ENCODE measurements at regions not wholly inside any gene's neighbourhood (a gene's known extent, or its start where the extent isn't known, plus 50 kb on each side); places are given as distances from the start of the nearest gene placed in this dataset.

GRCh38 chr9:693201-694091 lies 148.1 kb upstream of the DMRT1 start:
- no peak for DNase-seq (ENCODE audit: low spot score)

DNA sequence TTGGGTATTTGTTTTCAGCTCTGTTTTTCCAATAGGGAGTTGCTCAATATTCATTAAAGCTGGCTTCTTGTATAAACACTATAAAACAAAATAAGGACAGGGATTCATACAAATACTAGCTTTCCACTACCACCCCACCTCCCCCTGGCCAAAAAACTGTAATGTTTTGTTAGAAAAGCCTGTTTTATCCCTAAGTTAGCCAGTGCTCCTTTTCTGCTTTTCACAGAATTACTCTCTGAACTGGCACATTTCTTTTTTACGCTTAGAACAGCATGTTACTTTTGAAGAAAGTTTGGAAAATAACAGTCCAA lies 147.4 kb upstream of the DMRT1 start:
- no peak for DNase-seq (ENCODE audit: low spot score)

- DNase-seq (ENCODE audit: low spot score): no peak
Observed at GRCh38 chr9:694403-695154, 146.9 kb upstream of the DMRT1 start.

DNA sequence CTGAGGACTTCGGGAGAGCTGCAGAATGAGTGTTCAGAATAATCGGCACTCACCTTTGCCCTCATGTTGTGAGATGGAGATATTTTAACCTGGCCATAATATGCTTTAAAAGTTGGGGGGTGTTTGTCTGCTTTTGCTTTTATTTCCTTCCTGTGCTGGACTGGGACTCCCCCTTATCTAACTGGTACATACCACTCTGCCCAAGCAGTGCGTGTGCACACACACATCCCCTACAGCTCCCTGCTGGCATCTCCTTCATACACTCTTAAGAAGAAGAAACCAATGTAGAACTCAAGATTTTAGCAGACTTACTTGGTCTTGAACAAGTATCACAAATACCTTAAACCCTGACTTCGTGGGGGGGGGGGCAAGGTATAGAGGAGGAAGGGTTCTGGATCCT lies 146.2 kb upstream of the DMRT1 start:
- no peak for DNase-seq (ENCODE audit: low spot score)

DNA sequence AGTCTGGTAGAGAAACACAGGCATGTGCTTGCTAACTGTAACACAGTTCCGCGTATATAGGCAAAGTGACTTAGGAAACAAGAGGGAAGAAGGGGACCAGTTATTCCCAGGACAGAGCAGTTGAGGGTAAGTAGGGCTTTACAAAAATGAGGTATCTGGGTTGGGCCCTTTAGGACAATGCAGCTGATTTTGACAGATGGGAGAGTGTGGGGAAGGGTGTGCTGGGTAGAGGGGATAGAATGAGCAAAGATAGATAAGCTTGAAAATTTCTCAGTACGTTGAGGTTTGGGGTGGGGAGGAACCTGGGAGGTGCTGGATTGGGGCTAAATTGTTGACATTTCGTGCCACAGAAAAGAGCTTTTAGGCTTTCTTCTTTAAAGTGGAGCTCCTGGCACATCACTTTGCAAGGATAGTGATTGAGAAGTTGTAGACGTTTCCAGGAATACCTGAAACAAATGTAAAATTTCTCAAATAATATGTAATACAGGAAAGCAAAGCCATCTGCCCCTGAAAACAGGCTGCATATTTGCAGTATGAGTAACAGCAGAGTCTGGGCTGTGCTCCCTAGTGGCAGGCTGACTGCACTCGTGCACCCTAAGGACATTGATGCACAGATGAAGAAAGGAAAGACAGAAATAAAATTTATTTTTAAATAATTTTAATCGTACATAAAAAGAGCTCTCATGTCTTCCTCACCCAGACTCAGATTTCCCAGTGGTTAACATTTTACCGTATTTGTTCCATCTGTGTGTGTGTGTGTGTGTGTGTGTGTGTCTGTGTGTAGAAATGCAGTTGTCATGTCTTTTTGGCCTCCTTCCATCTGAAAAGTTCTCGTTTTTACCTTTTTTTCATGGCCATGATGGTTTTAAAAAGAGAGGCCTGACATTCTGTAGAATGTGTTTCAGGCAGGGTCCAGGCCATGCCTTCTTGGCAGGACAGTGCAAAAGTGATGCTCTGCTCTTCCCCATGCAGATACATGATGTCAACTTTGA lies 144.9 kb upstream of the DMRT1 start:
- no peak for DNase-seq (ENCODE audit: low spot score)

DNA sequence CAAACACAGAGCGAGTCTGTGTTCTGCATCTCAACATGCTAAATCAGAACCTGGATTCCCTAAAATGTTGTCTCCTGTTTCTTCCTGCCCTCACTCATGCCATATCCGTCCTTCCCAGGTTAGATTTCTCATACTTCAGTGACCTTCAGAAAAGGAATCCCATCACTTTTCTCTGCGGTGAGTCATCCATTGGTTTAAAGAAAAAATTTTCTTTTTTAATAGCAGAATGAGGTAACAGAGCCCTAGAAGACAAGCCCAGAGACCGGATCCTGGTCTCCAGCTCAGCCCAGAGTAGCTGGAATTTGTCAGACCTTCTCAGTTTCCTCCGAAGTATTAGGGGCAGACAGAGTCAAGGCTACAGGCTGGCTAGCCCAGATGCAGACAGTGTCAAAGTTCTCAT lies 143.2 kb upstream of the DMRT1 start:
- no peak for DNase-seq (ENCODE audit: low spot score)

DNA sequence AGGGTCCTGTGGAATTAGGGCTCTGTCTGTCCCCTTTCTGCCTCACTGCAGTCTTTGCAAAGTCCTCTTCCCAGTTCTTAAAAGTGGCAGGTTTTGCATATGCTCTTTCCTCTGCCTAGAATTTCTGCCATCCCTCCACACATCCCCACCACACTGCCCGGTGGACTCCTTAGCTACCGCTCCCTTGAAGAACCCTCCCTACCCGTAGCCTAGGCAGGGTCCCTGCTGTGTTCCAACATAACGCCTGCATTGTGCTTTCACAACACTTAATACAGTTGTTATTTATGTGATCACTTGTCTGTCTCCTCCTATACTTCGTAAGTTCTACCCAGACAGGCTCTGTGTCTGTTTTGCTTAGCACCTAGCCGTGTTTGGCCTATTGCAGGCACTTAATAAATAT lies 142.5 kb upstream of the DMRT1 start:
- DNase-seq (ENCODE audit: low spot score): no peak

DNA sequence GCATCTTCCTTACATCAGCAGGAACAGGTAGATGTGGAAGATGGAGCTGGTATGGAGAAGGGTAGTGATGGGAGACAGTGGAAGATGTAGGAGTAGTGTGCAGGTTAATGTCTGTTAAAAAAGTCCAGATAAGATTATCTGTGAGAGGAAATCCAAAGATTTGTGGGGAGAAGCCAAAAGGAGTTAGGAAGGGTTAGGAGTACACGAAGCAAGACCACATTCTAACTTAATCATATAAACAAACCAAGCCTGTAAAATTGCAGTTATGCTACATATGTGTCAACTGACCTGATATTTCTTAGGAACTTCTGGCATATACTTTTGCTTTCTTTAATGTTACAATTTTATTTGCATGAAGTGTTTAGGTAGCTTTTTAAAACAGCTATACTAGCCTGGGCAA lies 142.1 kb upstream of the DMRT1 start:
- no peak for DNase-seq (ENCODE audit: low spot score)

- no peak for DNase-seq (ENCODE audit: low spot score)
Observed at GRCh38 chr9:700365-701282, 140.9 kb upstream of the DMRT1 start.

DNA sequence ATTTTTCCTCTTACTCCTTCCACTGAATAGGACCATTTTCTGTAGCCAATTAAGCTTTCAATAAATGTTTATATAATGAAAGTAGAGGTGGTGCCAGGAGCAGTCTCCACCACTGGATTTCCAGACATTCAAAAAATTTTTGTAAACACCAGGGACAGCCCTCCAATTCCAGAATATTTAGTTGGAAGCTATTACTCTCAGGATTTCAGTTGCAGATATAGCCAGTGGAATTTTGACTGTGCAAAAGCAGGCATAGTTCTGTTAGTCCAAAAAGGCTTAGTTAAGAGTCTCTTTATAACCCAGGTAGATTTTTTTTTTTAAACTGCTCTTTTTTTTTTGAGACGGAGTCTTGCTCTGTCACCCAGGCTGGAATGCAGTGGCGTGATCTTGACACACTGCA lies 138.1 kb upstream of the DMRT1 start:
- DNase-seq (ENCODE audit: low spot score): no peak

DNA sequence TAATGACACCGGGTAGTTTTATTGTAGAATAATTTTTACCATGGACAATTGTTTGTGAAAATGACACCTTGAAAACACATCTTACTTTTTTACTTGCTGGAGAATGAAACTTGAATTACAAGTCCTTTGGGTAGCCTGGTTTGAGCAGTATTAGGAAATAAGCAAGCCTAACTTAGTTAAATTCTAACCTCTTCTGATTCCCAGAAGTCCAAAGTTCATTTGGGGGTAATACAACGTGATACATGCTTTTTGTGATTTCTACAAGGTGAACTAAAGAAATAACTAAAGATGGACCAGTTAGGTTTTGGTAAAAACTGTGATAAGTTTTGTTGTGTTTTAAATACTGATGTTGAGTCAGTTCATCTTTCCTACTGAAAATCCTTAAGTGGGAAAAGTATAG lies 135.4 kb upstream of the DMRT1 start:
- DNase-seq (ENCODE audit: low spot score): no peak

- DNase-seq (ENCODE audit: low spot score): no peak
Observed at GRCh38 chr9:706606-707459, 134.7 kb upstream of the DMRT1 start.

GRCh38 chr9:708182-708550 lies 133.3 kb upstream of the DMRT1 start:
- DNase-seq (ENCODE audit: low spot score): no peak

DNA sequence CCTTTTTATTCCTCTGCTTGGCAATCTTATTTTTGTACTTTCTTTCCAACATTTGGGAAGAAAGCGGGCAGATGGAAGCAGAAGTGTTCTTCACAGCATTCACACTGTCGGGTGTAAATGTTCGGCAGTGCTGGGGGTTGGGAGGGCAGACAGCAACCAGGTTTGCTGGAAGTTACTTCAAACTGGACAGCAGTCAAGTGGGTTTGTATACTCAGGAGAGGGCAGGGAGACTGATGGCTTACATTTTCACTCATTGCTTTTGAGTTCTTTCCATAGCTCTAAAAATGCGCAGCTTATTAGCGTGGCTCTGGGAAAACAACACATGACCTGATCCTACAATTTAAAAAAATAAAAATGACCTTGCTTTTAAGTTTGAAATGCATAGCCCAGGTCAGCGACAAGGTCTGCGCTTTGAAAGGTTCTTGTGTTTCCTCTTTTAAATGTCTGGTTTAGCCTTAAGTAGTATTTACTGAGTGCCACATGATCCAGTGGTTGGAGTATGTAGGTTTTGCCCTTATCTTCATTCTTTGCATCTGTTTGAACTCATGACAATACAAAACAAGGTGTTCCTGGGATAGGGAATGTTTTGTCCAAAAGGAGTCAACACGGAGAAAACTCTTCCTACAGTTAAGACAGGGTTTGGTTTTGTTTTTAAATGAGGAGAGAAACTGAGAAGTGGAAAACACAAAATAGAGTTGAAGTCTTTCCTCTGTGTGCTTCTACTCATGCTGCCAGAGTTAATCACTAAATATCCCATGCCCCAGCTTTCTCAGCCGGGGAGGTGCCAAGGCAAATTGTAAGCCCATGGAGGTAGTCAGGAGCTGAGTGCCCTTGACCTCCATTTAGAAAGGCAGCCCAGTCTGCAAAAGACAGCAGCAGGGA lies 132.7 kb upstream of the DMRT1 start:
- DNase-seq (ENCODE audit: low spot score): no peak

DNA sequence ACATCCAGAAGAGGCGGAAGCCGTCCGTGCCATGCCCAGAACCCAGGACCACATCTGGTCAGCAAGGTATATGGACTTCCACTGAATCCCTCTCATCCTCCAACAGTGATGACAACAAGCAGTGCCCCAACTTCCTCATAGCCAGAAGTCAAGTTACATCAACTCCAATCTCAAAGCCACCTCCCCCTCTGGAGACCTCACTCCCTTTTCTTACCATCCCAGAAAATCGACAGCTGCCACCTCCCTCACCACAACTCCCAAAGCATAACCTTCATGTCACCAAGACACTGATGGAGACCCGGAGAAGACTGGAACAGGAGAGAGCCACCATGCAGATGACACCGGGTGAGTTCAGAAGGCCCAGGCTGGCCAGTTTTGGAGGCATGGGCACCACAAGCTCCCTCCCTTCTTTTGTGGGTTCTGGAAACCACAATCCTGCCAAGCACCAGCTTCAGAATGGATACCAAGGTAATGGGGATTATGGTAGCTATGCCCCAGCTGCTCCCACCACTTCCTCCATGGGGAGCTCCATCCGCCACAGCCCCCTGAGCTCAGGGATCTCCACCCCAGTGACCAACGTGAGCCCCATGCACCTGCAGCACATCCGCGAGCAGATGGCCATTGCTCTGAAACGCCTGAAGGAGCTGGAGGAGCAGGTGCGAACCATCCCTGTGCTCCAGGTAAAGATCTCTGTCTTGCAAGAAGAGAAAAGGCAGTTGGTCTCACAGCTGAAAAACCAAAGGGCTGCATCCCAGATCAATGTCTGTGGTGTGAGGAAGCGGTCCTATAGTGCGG lies 130.3 kb upstream of the DMRT1 start:
- DNase-seq (ENCODE audit: low spot score): no peak

- DNase-seq (ENCODE audit: low spot score): no peak
Observed at GRCh38 chr9:711761-712553, 129.5 kb upstream of the DMRT1 start.

DNA sequence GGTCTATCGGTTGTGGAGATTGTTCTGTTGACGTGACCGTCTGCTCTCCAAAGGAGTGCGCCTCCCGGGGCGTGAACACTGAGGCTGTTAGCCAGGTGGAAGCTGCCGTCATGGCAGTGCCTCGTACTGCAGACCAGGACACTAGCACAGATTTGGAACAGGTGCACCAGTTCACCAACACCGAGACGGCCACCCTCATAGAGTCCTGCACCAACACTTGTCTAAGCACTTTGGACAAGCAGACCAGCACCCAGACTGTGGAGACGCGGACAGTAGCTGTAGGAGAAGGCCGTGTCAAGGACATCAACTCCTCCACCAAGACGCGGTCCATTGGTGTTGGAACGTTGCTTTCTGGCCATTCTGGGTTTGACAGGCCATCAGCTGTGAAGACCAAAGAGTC lies 128.9 kb upstream of the DMRT1 start:
- DNase-seq (ENCODE audit: low spot score): no peak

DNA sequence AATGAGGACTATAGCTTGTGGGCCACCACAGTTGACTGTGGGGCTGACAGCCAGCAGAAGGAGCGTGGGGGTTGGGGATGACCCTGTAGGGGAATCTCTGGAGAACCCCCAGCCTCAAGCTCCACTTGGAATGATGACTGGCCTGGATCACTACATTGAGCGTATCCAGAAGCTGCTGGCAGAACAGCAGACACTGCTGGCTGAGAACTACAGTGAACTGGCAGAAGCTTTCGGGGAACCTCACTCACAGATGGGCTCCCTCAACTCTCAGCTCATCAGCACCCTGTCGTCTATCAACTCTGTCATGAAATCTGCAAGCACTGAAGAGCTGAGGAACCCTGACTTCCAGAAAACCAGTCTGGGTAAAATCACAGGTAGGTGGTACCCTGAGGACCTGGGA lies 128.4 kb upstream of the DMRT1 start:
- DNase-seq (ENCODE audit: low spot score): no peak

Data from LoVo (cell line).